ENCODE measurements at regions not wholly inside any gene's neighbourhood (a gene's known extent, or its start where the extent isn't known, plus 50 kb on each side); places are given as distances from the start of the nearest gene placed in this dataset.
A peak's percentile ranks its signal among the peaks of the same experiment; 100 is the strongest.
"Not testable (repeated sequence)": the region's sequence is repeated elsewhere in the genome, so short reads cannot be mapped to it uniquely, and the experiment has no call there.

GRCh38 chr6:26184367-26184891 is 97.2 kb downstream of the HFE start:
- DNase-seq (ENCODE audit: extremely low read depth, low read depth): no peak
- no peak for TF ChIP-seq CTCF (IDR thresholded peaks at IDR 0.05; ENCODE audit: low read depth, low read length, missing control alignments)

GRCh38 chr6:26185004-26185403 is 97.8 kb downstream of the HFE start:
- TF ChIP-seq CTCF (IDR thresholded peaks at IDR 0.05; ENCODE audit: low read depth, low read length, missing control alignments): no peak
- H3K4me3 ChIP-seq (replicated peaks; ENCODE audit: low read depth, low read length): no peak overlapping the region
- no peak for DNase-seq (ENCODE audit: extremely low read depth, low read depth)

More at GRCh38 chr6:26184367-26184891, 97.2 kb downstream of the HFE start:
- peak overlapping the region; percentile 44 for H3K4me3 ChIP-seq (replicated peaks; ENCODE audit: low read depth, low read length)

GRCh38 chr6:26185802-26186201 is 98.6 kb downstream of the HFE start:
- no peak overlapping the region for H3K4me3 ChIP-seq (replicated peaks; ENCODE audit: low read depth, low read length)
- TF ChIP-seq CTCF (IDR thresholded peaks at IDR 0.05; ENCODE audit: low read depth, low read length, missing control alignments): no peak
- DNase-seq (ENCODE audit: extremely low read depth, low read depth): no peak

- no peak overlapping the region for H3K4me3 ChIP-seq (replicated peaks; ENCODE audit: low read depth, low read length)
- no peak for TF ChIP-seq CTCF (IDR thresholded peaks at IDR 0.05; ENCODE audit: low read depth, low read length, missing control alignments)
- no peak for DNase-seq (ENCODE audit: extremely low read depth, low read depth)
Observed at GRCh38 chr6:26186652-26187051, 99.4 kb downstream of the HFE start.

GRCh38 chr6:26187292-26187691 is 100.1 kb downstream of the HFE start:
- H3K4me3 ChIP-seq (replicated peaks; ENCODE audit: low read depth, low read length): no peak overlapping the region
- DNase-seq (ENCODE audit: extremely low read depth, low read depth): no peak
- no peak for TF ChIP-seq CTCF (IDR thresholded peaks at IDR 0.05; ENCODE audit: low read depth, low read length, missing control alignments)

- peak overlapping the region; percentile 60 for H3K4me3 ChIP-seq (replicated peaks; ENCODE audit: low read depth, low read length)
- DNase-seq (ENCODE audit: extremely low read depth, low read depth): peak; percentile 27
- no peak for TF ChIP-seq CTCF (IDR thresholded peaks at IDR 0.05; ENCODE audit: low read depth, low read length, missing control alignments)
Observed at GRCh38 chr6:26187981-26188635, 100.9 kb downstream of the HFE start.

GRCh38 chr6:26191512-26191911 is 104.3 kb downstream of the HFE start:
- not testable (repeated sequence) for H3K4me3 ChIP-seq (replicated peaks; ENCODE audit: low read depth, low read length); DNase-seq (ENCODE audit: extremely low read depth, low read depth)
